ENCODE measurements at regions not wholly inside any gene's neighbourhood (a gene's known extent, or its start where the extent isn't known, plus 50 kb on each side); places are given as distances from the start of the nearest gene placed in this dataset.

GRCh38 chr1:221633841-221634409, 108.0 kb downstream of the DUSP10 start:
- H3K4me1 ChIP-seq, result peaks cover 0 to 4% of the 10 kb centered on the region in 2 donors
- DNase-seq (no peak), ATAC-seq (no peak)
- no peaks in the 10 kb centered on the region for H3K27me3 ChIP-seq
- TF ChIP-seq POLR2A (IDR thresholded peaks at IDR 0.05), result no peak
- TF ChIP-seq CTCF (IDR thresholded peaks at IDR 0.05 in 4 of 5, conservative IDR thresholded peaks at IDR 0.05 in 1 of 5), result no peak
- H3K4me3 ChIP-seq, result no peak overlapping the region
- no peaks in the 10 kb centered on the region for H3K9me3 ChIP-seq
- in situ Hi-C loops (cut with MboI; ENCODE audit: low sequenced_read_pairs in 4 of 4) (no loop called here), intact Hi-C loops (cut with DNase I; ENCODE audit: low total_unique reads) (no loop called here)
- H3K27ac ChIP-seq, result no peak overlapping the region
- no peaks in the 10 kb centered on the region for H3K36me3 ChIP-seq

- in situ Hi-C loops (cut with MboI; ENCODE audit: low sequenced_read_pairs in 4 of 4), result no loop called here
- H3K27me3 ChIP-seq, result no peaks in the 10 kb centered on the region
- DNase-seq, result no peak
- H3K4me1 ChIP-seq, result peaks cover 0 to 4% of the 10 kb centered on the region in 2 donors
- no peak for ATAC-seq
- no peak overlapping the region for H3K27ac ChIP-seq
- no peak overlapping the region for H3K4me3 ChIP-seq
- H3K36me3 ChIP-seq, result no peaks in the 10 kb centered on the region
- intact Hi-C loops (cut with DNase I; ENCODE audit: low total_unique reads), result no loop called here
- H3K9me3 ChIP-seq, result no peaks in the 10 kb centered on the region
- TF ChIP-seq CTCF (IDR thresholded peaks at IDR 0.05 in 4 of 5, conservative IDR thresholded peaks at IDR 0.05 in 1 of 5) (no peak), POLR2A (IDR thresholded peaks at IDR 0.05) (no peak)
These were observed 107.3 kb downstream of the DUSP10 start for GRCh38 chr1:221634606-221635005.

- DNase-seq (no peak), ATAC-seq (no peak)
- intact Hi-C loops (cut with DNase I; ENCODE audit: low total_unique reads), result no loop called here
- no peak for TF ChIP-seq POLR2A (IDR thresholded peaks at IDR 0.05)
- TF ChIP-seq CTCF (IDR thresholded peaks at IDR 0.05 in 4 of 5, conservative IDR thresholded peaks at IDR 0.05 in 1 of 5), result no peak
- Histone ChIP-seq H3K27ac (no peak overlapping the region), H3K27me3 (no peaks in the 10 kb centered on the region), H3K4me3 (no peak overlapping the region), H3K9me3 (no peaks in the 10 kb centered on the region), H3K4me1 (peaks cover 0 to 4% of the 10 kb centered on the region in 2 donors), H3K36me3 (no peaks in the 10 kb centered on the region)
- in situ Hi-C loops (cut with MboI; ENCODE audit: low sequenced_read_pairs in 4 of 4), result no loop called here
These were observed 106.6 kb downstream of the DUSP10 start for GRCh38 chr1:221635305-221635704.

GRCh38 chr1:221636096-221636495, 105.8 kb downstream of the DUSP10 start:
- intact Hi-C loops (cut with DNase I; ENCODE audit: low total_unique reads) (no loop called here), in situ Hi-C loops (cut with MboI; ENCODE audit: low sequenced_read_pairs in 4 of 4) (no loop called here)
- Histone ChIP-seq H3K36me3 (no peaks in the 10 kb centered on the region), H3K27ac (no peak overlapping the region), H3K27me3 (no peaks in the 10 kb centered on the region), H3K4me1 (peaks cover 0 to 4% of the 10 kb centered on the region in 2 donors), H3K9me3 (no peaks in the 10 kb centered on the region), H3K4me3 (no peak overlapping the region)
- DNase-seq (no peak), ATAC-seq (no peak)
- TF ChIP-seq CTCF (IDR thresholded peaks at IDR 0.05 in 4 of 5, conservative IDR thresholded peaks at IDR 0.05 in 1 of 5) (no peak), POLR2A (IDR thresholded peaks at IDR 0.05) (no peak)

- no peak overlapping the region for H3K27ac ChIP-seq
- intact Hi-C loops (cut with DNase I; ENCODE audit: low total_unique reads), result no loop called here
- DNase-seq, result no peak
- in situ Hi-C loops (cut with MboI; ENCODE audit: low sequenced_read_pairs in 4 of 4), result no loop called here
- H3K36me3 ChIP-seq, result no peaks in the 10 kb centered on the region
- no peak overlapping the region for H3K4me3 ChIP-seq
- no peaks in the 10 kb centered on the region for H3K27me3 ChIP-seq
- no peak for TF ChIP-seq POLR2A (IDR thresholded peaks at IDR 0.05)
- TF ChIP-seq CTCF (IDR thresholded peaks at IDR 0.05 in 4 of 5, conservative IDR thresholded peaks at IDR 0.05 in 1 of 5), result no peak
- ATAC-seq, result no peak
- no peaks in the 10 kb centered on the region for H3K9me3 ChIP-seq
- peaks cover 0 to 4% of the 10 kb centered on the region in 2 donors for H3K4me1 ChIP-seq
These were observed 104.9 kb downstream of the DUSP10 start for GRCh38 chr1:221636967-221637366.
